Inflammatory macrophage treated with lipopolysaccharide for 4 hours (primary cell): ENCODE measurements at regions not wholly inside any gene's neighbourhood (a gene's known extent, or its start where the extent isn't known, plus 50 kb on each side); places are given as distances from the start of the nearest gene placed in this dataset.
"Not testable (repeated sequence)": the region's sequence is repeated elsewhere in the genome, so short reads cannot be mapped to it uniquely, and the experiment has no call there.

ENCODE experiments used
- DNase-seq: peaks from one replicate; pipeline ENCODE4 v3.0.0-alpha.2; 2020

GRCh38 chr2:91422102-91422501 lies 2730.6 kb downstream of the RPIA start:
- DNase-seq, result not testable (repeated sequence)

GRCh38 chr2:91427148-91427547 lies 2735.7 kb downstream of the RPIA start:
- DNase-seq, result not testable (repeated sequence)

- not testable (repeated sequence) for DNase-seq
These were observed 2750.4 kb downstream of the RPIA start for GRCh38 chr2:91441932-91442245.

GRCh38 chr2:91442246-91442905 lies 2750.9 kb downstream of the RPIA start:
- no peak for DNase-seq

GRCh38 chr2:91442906-91443729 lies 2751.6 kb downstream of the RPIA start:
- not testable (repeated sequence) for DNase-seq

GRCh38 chr2:91443730-91444115 lies 2752.2 kb downstream of the RPIA start:
- DNase-seq, result not testable (repeated sequence)

- not testable (repeated sequence) for DNase-seq
These were observed 2754.2 kb downstream of the RPIA start for GRCh38 chr2:91445705-91446104.

- DNase-seq, result not testable (repeated sequence)
These were observed 2755.0 kb downstream of the RPIA start for GRCh38 chr2:91446489-91446888.

- DNase-seq, result not testable (repeated sequence)
These were observed 2755.4 kb downstream of the RPIA start for GRCh38 chr2:91446915-91447314.

- DNase-seq, result not testable (repeated sequence)
These were observed 2756.0 kb downstream of the RPIA start for GRCh38 chr2:91447508-91447907.

- DNase-seq, result not testable (repeated sequence)
These were observed 2770.8 kb downstream of the RPIA start for GRCh38 chr2:91462292-91462691.

- DNase-seq, result not testable (repeated sequence)
These were observed 2771.5 kb downstream of the RPIA start for GRCh38 chr2:91463007-91463406.

- DNase-seq, result not testable (repeated sequence)
These were observed 2775.4 kb downstream of the RPIA start for GRCh38 chr2:91466780-91467363.

GRCh38 chr2:91476244-91476935 lies 2784.9 kb downstream of the RPIA start:
- not testable (repeated sequence) for DNase-seq

GRCh38 chr2:91476936-91477246 lies 2785.4 kb downstream of the RPIA start:
- not testable (repeated sequence) for DNase-seq

- peak; percentile 0 for DNase-seq
These were observed 2785.8 kb downstream of the RPIA start for GRCh38 chr2:91477291-91477690.

GRCh38 chr2:91477731-91478672 lies 2786.5 kb downstream of the RPIA start:
- DNase-seq, result no peak

GRCh38 chr2:91478851-91479718 lies 2787.6 kb downstream of the RPIA start:
- DNase-seq, result not testable (repeated sequence)

GRCh38 chr2:91485226-91485625 lies 2793.8 kb downstream of the RPIA start:
- not testable (repeated sequence) for DNase-seq

GRCh38 chr2:91497129-91498064 lies 2805.9 kb downstream of the RPIA start:
- DNase-seq, result not testable (repeated sequence)
